Right renal cortex interstitium (tissue), 3 donors: ENCODE measurements at regions not wholly inside any gene's neighbourhood (a gene's known extent, or its start where the extent isn't known, plus 50 kb on each side); places are given as distances from the start of the nearest gene placed in this dataset.
"Not testable (repeated sequence)": the region's sequence is repeated elsewhere in the genome, so short reads cannot be mapped to it uniquely, and the experiment has no call there.

Experiments used
- DNase-seq, 3 donors: peaks; one replicate each; pipeline ENCODE4 v3.0.0-alpha.2; 2013; ENCODE audit warnings: low read depth in 3 of 3, low spot score in 2 of 3

DNA sequence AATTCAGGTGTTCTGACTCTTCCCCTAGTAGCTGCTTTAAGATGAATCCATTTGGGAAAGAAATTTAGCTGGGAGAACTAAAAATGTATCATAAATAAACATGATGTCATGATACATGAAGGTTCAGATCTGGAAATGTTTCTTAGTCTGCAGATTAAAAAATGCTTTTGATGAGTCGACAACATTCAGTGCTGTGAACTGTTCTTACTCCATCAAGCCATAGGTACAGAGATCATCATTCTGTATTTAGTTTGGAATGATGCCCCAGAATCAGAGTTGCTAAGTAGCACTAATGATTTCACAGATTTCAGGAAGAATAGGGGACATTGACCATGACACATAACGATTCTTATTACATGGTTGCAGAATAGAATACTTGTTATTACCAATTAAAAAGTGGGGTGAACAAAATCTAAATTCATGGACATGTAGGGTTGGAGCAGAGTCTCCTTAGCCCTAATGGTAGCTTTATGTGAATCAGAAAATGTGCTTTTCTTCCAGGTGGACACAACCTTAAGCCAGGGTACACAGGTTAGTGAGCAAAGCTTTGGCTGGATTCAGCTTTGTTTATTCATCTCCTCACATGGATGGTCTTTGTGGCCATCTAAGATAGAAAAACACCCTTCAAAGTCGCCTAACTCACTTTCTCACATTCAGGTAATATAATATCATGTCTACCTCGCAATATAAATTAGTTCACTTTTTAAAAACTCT is 205.4 kb upstream of the SEL1L start:
- DNase-seq: no peak

DNA sequence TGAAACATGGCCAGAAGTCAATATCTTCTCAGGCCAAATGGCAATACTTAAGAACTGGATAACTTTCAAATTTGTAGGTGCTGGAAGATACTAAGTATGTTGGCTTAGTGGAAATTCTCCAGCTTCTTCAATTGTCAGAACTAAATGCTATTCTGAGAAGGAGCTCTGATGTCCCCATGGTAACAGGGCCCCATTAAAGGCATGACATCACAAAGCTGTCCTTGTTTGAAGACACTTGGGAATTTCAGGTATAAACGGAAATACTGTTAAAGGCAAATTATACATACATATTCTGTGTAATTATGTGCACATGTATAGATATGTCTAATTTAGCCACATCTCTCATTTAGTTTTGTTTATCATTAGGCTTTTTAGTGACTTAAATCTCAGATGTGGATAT is 210.0 kb upstream of the SEL1L start:
- no peak for DNase-seq

DNA sequence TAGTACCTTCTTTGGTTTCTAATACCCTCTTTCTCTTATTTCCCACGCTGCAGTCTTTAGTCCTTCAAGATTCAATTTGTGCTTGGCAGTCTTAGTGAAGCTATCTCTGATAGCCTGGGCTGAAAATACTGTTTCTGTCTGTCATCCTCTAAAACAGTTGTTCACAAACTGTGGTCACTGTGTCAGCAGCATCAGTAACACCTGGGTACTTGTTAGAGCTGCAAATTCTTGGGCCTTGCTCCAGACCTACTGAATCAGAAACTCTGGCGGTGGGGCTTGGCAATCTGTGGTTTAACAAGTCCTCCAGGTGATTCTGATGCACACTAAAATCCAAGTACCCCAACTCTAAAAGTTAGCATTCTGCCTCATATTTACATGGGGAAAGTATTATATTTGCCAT is 217.5 kb upstream of the SEL1L start:
- no peak for DNase-seq

DNA sequence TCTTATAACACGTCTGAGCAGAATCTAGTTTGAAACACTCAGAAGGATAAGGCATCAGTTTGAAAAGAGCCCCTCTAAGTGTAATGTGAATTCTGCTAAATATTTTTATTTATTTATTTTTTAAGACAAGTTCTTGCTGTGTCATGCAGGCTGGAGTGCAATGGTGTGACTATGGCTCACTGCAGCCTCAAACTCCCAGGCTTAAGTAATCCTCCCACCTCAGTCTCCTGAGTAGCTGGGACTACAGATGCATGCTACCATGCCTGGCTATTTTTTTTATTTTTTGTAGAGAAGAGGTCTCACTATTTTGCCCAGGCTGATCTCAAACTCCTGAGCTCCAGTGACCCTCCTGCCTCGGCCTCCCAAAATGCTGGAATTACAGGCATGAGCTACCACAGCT is 225.9 kb upstream of the SEL1L start:
- no peak for DNase-seq

DNA sequence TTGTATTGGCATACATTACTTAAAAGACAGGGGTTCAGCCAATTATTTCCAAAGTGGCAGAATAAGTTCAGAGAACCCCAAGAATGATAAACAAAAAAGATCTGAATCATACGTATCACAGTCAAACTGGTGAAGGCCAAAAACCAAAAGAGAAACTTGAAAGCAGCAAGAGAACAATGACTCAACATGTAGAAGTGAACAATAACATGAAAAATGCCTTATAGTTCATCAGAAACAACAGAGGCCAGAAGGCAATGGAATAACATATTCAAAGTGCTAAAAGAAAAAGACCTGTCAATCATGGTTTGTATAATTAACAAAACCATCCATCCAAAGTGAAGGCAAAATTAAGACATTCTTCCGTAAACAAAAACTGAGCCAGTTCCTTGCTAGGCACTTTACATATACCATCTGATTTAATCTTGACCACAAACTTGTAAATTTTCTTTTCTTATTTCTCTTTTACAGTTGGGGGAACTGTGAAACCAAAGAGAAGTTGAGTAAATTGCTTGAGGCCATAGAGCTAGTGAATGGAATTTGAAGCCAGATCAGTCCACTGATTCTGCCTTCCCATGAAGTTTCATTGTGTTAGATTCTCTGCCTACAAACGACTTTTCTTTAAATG is 232.1 kb upstream of the SEL1L start:
- no peak for DNase-seq

DNA sequence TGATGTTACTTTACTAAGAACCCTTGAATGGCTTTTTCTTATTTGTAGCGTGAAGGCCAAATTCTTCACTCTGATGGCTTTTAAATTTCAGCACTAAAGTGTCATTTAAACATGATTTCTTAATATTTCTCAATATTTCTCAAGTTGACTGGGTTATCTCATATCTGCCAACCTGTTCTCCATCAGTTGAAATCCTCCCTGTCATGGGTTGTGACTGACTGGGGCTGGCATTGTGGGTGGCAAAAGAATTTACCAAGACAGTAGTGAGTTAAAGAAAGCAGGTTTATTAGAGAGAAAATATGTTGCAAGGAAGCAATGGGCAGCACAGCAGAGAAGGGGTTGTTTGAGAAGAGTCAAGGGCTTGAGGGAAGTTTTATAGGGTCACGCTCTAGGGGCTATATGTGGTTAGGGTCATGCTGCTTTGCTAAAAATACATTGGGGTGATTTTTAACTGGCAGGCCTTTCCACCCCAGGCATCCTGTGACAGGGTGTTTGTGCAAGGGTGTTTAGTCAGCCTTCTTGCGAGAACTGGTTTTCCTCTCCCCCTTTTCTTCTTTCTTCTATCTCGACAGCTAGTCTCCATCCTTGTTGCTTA is 232.8 kb upstream of the SEL1L start:
- DNase-seq: no peak

DNA sequence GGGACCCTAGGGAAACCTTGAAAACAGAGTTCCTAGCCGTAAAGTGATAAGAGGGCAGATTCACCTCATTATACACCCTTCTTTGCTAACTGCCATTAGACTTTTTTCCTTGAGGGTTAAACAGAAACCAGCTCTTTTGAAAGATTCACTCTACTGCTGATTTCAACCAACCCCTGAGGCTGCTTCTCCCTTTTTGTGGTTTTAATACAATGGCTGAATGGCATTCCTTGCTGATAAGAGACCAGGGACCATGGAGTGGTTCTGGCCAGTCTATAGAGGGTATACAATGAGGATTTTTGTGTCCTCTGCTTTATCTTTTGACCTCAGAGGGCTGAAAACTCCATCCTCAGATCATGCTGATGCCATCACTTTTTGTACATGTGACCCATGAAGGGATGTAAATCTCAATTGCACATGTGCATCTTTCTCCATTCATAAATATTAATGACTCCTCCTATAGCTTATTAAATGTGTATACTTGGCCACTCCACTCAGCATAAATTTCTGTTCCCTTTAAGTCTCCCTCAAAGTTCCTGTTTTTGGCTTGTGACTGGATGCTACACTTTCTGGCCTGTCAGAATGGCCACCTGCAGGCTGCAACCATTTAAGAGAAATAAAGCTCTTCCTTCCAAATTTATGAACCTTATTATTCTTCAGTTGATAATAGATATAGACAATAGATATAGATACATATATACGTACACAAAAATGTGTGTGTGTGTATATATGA is 233.8 kb upstream of the SEL1L start:
- no peak for DNase-seq

DNA sequence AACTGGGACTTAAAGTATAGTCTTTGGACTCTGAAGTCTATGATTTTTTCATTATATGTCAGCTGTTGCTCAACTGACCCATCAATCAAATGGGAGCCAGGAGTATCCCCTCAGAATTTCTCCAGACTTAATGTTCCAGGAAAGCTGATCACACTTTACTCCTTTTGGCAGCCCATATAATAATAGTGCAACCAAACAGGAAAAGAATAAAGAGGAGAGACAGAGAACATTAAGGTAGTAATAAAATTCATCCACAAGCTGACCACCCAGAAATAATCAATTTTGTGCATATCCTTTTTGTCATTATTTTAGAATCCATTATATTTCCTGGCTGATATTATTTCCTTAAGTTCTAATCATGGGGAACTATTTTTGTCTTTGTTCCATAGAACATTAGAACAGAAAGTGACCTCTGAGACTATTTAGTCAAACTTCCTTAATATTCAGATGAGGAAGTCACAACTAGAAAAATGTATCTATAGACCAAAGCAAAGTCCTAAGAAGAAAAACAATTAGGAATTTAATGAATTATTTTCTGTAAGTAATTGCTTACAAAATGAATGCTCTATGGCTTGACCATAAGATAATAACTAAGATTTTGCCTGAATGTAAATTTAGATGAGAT is 238.1 kb upstream of the SEL1L start:
- DNase-seq: no peak

DNA sequence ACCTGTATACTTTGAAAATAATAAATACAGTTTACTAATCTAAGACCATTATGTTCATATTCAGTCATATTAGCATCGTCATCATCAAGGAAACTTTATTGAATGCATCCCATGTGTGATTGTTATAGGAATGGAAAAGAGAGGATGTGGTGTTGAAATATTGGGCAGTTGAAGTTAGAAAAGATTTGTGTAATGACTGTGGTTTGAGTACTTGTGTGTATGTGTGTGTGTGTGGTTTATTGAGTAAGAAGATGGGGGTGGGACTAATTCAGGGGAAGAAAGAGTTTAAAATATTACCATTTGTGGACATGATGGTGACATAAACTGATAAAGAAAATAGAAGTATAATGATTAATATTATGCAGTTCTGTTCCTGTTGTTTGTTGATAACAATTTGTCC is 238.7 kb upstream of the SEL1L start:
- no peak for DNase-seq

DNA sequence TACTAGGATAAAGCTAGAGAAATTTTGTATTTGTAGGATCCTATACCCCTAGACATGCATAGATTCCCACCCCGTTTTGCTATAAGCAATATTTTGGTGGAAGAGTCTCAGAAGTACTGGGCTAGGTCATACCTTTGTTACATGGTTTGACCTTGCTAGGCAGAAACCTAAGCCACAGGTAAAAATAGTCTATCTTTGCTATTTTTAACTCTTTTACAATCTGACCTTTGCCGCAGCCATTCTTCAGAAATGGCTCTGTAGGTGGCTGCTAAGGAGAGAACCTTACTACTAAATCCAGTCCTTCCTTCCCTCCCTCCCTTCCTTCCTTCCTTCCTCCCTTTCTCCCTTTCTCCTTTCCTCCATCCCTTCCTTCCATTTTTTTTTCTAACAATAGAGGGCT is 242.9 kb upstream of the SEL1L start:
- no peak for DNase-seq

DNA sequence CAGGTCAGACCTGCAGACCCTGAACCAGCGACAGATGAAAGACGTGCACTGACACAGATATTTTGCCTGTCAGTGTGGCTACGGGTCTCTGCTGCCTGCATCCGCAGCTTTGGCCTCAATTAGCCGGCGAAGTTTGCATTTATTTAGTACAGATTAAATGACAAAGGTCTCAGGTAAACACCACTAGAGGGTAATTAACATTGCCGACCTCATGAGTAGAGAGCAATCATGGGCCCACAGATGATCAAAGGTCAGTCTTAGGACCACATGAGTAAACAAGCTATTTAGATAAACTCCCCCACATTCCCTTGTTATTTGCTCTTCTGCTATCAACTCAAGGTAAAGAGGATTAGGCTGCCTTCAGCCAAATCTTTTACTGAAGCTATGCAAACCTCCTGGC is 248.1 kb upstream of the SEL1L start:
- DNase-seq: not testable (repeated sequence)

DNA sequence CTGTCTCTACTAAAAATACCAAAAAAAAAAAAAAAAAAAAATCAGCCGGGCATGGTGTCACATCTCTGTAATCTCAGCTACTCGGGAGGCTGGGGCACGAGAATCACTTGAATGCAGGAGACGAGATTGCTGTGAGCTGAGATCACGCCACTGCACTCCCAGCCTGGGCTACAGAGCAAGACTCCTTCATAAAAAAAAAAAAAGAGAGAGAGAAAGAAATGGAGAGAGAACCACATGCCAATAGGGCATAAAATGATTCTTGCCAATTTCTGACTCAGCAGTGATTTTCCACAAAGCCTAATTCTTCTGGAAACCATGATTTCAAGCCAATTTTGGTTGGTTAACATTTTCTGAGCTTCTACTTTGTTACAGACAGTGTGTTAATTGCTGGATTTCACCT is 250.4 kb upstream of the SEL1L start:
- DNase-seq: no peak

DNA sequence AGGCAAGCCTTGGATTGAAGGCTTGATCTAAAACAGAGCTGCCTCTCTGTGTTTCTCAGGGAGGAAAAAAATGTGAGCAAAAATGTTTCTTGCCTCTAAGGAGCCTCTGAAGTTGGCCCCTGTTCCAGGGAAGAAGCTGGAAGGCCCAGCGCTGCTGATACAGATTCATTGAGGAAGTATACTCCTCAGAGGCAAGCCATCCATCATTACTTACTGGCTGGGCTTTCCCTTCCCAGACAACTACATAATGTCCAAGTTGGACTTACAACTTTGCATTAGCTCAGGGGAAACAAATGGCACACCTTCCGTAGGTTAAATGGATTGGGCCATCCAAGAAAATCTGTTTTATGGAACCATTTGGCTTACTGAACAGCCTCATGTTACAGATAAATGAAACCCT is 263.7 kb upstream of the SEL1L start:
- no peak for DNase-seq

DNA sequence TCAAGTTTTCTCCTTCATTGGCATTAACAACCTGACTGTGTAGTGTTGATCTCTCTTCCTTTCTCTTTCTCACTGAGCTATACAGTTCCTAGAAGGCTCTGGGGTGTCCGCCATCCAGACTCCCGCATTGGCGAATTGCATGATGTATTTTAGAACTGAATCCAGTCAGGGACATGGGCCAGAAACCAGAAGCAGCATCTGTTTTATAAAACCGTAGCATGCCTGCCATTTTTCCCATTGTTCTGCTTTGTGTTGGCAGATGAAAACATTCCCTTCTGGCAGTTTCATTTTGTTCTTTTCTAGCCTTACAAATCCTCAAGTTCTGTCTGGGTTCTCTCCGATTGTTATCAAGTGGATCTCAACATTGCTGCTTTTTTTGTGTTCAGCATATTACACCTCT is 268.3 kb upstream of the SEL1L start:
- no peak for DNase-seq

DNA sequence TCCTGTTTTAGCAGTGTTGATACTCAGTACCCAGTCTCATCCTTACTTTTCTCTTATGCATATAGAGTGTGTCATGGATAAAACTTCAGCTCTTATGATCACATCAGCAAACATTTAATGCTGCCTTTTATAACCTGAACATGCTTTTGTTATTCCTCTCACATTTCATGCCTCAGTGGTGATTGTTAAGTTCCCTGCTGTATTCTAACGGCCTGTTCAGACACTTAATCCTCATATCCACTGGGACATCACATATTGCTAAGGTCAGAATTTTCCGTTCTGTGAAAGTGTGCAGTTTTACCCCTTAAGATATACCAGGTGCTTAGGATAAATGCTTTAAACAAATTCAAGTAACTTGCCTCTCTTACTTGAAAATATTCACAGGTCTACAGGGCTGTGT is 268.7 kb upstream of the SEL1L start:
- DNase-seq: no peak

DNA sequence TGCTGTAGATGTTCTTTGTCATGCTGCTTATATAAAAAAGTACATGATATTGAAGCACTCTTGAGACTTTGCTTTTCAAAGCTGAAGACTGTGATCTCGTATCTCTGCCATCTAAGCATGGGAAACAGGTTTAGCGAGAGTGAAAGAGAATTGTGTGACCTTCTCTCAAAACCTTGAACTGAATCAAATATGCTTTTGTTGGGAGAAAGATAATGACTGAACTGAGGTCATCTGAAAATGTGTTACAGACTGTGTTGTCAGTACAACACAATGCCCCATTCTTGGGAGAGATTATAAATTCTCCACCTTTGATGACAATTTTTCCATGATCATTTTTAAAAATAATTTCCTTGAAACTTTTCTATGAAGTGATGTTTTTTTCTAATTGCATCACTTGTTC is 272.1 kb upstream of the SEL1L start:
- no peak for DNase-seq

DNA sequence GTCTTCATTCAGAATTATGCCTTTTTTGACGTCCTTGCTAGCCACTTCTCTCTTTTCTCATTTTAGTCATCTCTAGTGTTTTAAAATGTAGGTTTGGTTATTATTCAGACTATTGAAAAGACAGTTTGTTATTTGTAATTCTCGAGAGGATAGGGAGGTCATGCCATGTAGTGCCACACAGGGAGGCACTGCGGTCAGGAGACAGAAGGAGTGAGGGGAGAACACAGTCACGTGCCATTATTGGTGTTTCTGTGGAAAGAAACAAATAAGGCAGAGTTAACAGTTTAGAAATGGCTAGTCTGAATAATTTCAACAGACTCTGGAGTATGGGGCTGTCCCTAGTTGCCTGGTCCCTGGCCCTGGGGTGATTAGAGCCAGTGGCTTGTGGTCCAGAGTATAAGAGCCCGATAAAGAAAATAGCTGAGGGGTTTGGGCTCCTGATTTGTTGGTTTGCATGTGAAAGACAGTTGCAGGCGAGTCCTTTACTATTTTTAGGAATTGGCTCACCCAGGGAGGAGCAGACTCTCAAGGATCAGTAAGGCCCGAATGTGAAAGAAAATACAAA is 278.1 kb upstream of the SEL1L start:
- DNase-seq: no peak

DNA sequence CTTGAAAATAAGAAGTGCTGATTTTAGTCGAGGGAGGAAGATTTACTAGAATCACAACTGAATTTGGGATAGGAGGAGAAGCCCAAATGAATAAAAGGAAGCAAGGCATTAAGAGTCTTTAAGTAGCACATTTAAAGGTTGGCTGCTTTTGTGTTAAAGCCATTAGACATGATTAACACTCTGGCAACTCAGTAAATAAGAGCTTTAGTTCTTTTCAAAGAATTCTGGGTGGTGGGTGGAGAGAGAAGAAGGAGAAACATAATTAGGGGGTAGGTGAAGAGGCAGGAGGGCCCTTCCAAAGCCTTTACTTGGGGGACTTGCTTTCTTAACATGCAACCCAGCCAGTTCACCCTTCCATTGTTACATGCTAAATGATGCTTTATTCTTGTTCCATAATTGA is 284.6 kb upstream of the SEL1L start:
- no peak for DNase-seq

DNA sequence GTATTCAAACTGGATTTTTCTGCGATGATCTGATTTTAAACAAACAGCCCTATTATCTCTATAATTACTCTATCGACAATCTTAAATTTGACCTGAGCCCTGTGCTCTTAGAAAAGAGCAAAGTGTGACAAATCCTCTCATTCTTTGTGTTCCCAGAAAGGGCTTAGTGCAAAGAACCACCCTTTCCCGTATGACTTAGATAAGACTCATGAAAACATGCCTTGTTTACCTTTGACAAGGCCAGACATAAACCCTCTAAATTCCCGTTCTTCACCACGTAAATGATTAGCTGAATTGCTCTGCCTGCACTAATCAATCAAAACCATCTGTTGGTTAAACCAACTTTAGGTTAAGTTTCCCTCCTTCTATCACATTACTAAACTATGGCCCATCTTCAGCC is 285.7 kb upstream of the SEL1L start:
- DNase-seq: no peak

DNA sequence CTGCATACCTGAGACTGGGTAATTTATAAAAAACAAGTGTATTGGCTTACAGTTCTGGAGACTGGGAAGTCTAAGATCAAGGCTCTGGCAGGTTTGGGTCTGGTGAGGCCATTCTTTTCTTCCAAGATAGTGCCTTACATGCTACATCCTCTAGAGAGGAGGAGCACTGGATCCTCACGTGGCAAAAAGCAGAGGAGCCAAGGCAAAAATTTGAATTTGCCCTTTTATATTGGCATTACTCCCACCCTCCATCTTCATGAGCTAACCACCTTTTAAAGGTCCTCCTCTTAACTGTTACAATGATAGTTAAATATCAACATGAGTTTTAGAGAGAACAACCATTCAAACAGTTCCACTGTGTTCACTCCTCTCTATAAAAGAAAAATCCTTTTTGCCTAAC is 286.3 kb upstream of the SEL1L start:
- no peak for DNase-seq

DNA sequence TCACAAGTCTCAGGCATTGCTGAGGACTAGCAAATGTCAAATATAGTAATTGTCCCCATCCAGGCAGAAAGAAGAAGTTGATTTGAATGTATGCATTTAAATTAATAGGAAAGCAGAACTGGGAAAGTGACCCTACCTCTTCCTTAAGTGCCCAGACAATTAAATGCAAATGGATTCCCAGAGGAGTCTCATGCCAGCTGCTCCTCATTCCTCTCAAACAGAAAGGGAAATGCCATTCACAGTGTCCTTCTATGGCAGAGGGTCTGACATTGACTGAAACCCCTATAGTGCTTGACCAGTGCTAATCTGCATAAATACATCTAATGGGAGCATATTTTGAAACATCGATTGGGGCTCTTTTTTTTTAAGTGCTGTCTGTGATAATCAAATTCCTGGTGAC is 292.4 kb upstream of the SEL1L start:
- DNase-seq: no peak
